Tibial nerve (tissue), 4 donors: ENCODE measurements at regions not wholly inside any gene's neighbourhood (a gene's known extent, or its start where the extent isn't known, plus 50 kb on each side); places are given as distances from the start of the nearest gene placed in this dataset.
"Not testable (repeated sequence)": the region's sequence is repeated elsewhere in the genome, so short reads cannot be mapped to it uniquely, and the experiment has no call there.

Source experiments
- DNase-seq, 2 donors: peaks; one replicate each; pipeline ENCODE4 v3.0.0-alpha.2; 2019; ENCODE audit warnings: low spot score in 2 of 2
- H3K27ac ChIP-seq, 4 donors: fragments of 200-600 bp; sonication (generic) in 3 of 4; one replicate each; pipeline ENCODE4 v1.5.1; 2017 to 2019; ENCODE audit warnings: mild to moderate bottlenecking in 1 of 4
- H3K27me3 ChIP-seq, 2 donors: fragments of 200-600 bp; sonication (generic) in 1 of 2; one replicate each; pipeline versions ENCODE4 v1.5.1 to v1.6.0; 2017 to 2019
- H3K36me3 ChIP-seq, 3 donors: fragments of 200-600 bp; sonication (generic); one replicate each; pipeline ENCODE4 v1.5.1; 2018 to 2019
- H3K4me1 ChIP-seq, 4 donors: fragments of 200-600 bp; sonication (generic) in 3 of 4; one replicate each; pipeline ENCODE4 v1.5.1; 2017 to 2019
- H3K4me3 ChIP-seq, 4 donors: fragments of 200-600 bp; sonication (generic) in 3 of 4; one replicate each; pipeline ENCODE4 v1.5.1; 2017 to 2019; ENCODE audit warnings: mild to moderate bottlenecking in 1 of 4, moderate library complexity in 1 of 4
- H3K9me3 ChIP-seq, 4 donors: fragments of 200-600 bp; sonication (generic) in 3 of 4; one replicate each; pipeline ENCODE4 v1.5.1; 2017 to 2019
- EP300 ChIP-seq, 2 donors: sonication (generic); formaldehyde crosslinking; IDR thresholded peaks; one replicate each; pipeline ENCODE4 v1.6.1; 2017; ENCODE audit warnings: antibody characterized with exemption in 2 of 2, mild to moderate bottlenecking in 1 of 2
- POLR2A ChIP-seq, 2 donors: fragments of 450-650 bp; IDR thresholded peaks; one replicate each; pipeline ENCODE4 v1.6.1; 2017; ENCODE audit warnings: antibody characterized with exemption in 2 of 2, mild to moderate bottlenecking in 2 of 2, moderate library complexity in 2 of 2
- WGBS, 2 donors: methylation state at CpG; one replicate each; pipeline ENCODE4 v1.1.5; 2018; 5-methylcytosine and 5-hydroxymethylcytosine counted together
- TF ChIP-seq, protein P1 (sequence below), 5 experiments: fragments of 200-600 bp in 3 of 5; fragments of 450-650 bp in 2 of 5; sonication (generic) in 3 of 5; IDR thresholded peaks; one replicate each; pipeline ENCODE4 v1.5.1; 2016 to 2019; ENCODE audit warnings: antibody characterized with exemption in 5 of 5, mild to moderate bottlenecking in 3 of 5, moderate library complexity in 2 of 5

- DNase-seq, result no peak
- 50 to 65% methylated on average over 10 to 13 of the region's 13 CpGs for WGBS, 2 donors
- Histone ChIP-seq H3K4me3 (no peak overlapping the region), H3K9me3 (peaks cover 0 to 7% (median 0%) of the 10 kb centered on the region in 4 donors), H3K36me3 (no peaks in the 10 kb centered on the region), H3K27ac (no peak overlapping the region), H3K4me1 (peaks cover 0 to 5% (median 0%) of the 10 kb centered on the region in 4 donors), H3K27me3 (no peaks in the 10 kb centered on the region)
- TF ChIP-seq EP300 (IDR thresholded peaks at IDR 0.05) (no peak), POLR2A (IDR thresholded peaks at IDR 0.05) (no peak)
- TF ChIP-seq, protein P1, sequence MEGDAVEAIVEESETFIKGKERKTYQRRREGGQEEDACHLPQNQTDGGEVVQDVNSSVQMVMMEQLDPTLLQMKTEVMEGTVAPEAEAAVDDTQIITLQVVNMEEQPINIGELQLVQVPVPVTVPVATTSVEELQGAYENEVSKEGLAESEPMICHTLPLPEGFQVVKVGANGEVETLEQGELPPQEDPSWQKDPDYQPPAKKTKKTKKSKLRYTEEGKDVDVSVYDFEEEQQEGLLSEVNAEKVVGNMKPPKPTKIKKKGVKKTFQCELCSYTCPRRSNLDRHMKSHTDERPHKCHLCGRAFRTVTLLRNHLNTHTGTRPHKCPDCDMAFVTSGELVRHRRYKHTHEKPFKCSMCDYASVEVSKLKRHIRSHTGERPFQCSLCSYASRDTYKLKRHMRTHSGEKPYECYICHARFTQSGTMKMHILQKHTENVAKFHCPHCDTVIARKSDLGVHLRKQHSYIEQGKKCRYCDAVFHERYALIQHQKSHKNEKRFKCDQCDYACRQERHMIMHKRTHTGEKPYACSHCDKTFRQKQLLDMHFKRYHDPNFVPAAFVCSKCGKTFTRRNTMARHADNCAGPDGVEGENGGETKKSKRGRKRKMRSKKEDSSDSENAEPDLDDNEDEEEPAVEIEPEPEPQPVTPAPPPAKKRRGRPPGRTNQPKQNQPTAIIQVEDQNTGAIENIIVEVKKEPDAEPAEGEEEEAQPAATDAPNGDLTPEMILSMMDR (IDR thresholded peaks at IDR 0.05), result no peak
Measured at GRCh38 chr22:23438216-23438615, 141.9 kb downstream of the IGLL1 start.

GRCh38 chr22:23437779-23438178, 142.3 kb downstream of the IGLL1 start:
- Histone ChIP-seq H3K36me3 (no peaks in the 10 kb centered on the region), H3K27me3 (no peaks in the 10 kb centered on the region), H3K4me1 (peaks cover 0 to 10% (median under 1%) of the 10 kb centered on the region in 4 donors), H3K9me3 (peaks cover 0 to 7% (median 0%) of the 10 kb centered on the region in 4 donors), H3K27ac (no peak overlapping the region), H3K4me3 (no peak overlapping the region)
- no peak for TF ChIP-seq EP300 (IDR thresholded peaks at IDR 0.05)
- TF ChIP-seq POLR2A (IDR thresholded peaks at IDR 0.05), result no peak
- TF ChIP-seq, protein P1 (IDR thresholded peaks at IDR 0.05), result no peak
- DNase-seq, result no peak
- 88% methylated on average over 16 of the region's 16 CpGs for WGBS, 2 donors

DNA sequence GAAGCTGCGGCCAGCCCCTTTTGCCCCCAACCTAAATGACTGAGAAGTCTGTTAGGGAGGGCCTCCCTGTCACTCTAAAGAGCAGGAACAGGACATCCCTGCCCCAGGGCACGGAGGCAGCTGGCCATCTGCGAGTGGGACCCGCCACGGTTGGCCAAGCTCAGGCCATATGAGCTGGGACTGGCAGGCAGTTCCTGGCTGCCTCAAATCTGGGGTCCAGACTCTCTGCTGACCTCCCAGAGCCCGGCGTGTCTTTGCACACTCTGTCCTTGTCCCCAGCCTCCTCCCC, 143.0 kb downstream of the IGLL1 start:
- 92 to 100% methylated on average over 1 to 2 of the region's 7 CpGs for WGBS, 2 donors
- not testable (repeated sequence) for H3K4me3 ChIP-seq

GRCh38 chr22:23436354-23437106, 143.6 kb downstream of the IGLL1 start:
- H3K4me1 ChIP-seq, result peaks cover 0 to 13% (median 2%) of the 10 kb centered on the region in 4 donors
- not testable (repeated sequence) for H3K9me3 ChIP-seq, H3K27ac ChIP-seq, H3K4me3 ChIP-seq, H3K36me3 ChIP-seq, H3K27me3 ChIP-seq, DNase-seq
- WGBS, 2 donors, result 71 to 75% methylated on average over 14 to 17 of the region's 23 CpGs

More for the DNA sequence above, 143.0 kb downstream of the IGLL1 start:
- peaks cover 0 to 13% (median 2%) of the 10 kb centered on the region in 4 donors for H3K4me1 ChIP-seq
- not testable (repeated sequence) for H3K36me3 ChIP-seq, H3K27me3 ChIP-seq, H3K27ac ChIP-seq, H3K9me3 ChIP-seq, DNase-seq

GRCh38 chr22:23435186-23435585, 144.9 kb downstream of the IGLL1 start:
- H3K4me1 ChIP-seq, result peaks cover 0 to 13% (median 2%) of the 10 kb centered on the region in 4 donors
- H3K4me3 ChIP-seq, H3K36me3 ChIP-seq, H3K27ac ChIP-seq, H3K27me3 ChIP-seq, DNase-seq, H3K9me3 ChIP-seq: not testable (repeated sequence)
- WGBS, 2 donors, result 83 to 95% methylated on average over 6 to 10 of the region's 16 CpGs

GRCh38 chr22:23434198-23434830, 145.8 kb downstream of the IGLL1 start:
- peaks cover 0 to 13% (median 2%) of the 10 kb centered on the region in 4 donors for H3K4me1 ChIP-seq
- H3K9me3 ChIP-seq, H3K4me3 ChIP-seq, DNase-seq, H3K36me3 ChIP-seq, H3K27me3 ChIP-seq: not testable (repeated sequence)
- WGBS, 2 donors, result 94 to 95% methylated on average over 20 to 27 of the region's 29 CpGs
- H3K27ac ChIP-seq, result peak overlapping the region in 1 of 4 donors; percentile 26

DNA sequence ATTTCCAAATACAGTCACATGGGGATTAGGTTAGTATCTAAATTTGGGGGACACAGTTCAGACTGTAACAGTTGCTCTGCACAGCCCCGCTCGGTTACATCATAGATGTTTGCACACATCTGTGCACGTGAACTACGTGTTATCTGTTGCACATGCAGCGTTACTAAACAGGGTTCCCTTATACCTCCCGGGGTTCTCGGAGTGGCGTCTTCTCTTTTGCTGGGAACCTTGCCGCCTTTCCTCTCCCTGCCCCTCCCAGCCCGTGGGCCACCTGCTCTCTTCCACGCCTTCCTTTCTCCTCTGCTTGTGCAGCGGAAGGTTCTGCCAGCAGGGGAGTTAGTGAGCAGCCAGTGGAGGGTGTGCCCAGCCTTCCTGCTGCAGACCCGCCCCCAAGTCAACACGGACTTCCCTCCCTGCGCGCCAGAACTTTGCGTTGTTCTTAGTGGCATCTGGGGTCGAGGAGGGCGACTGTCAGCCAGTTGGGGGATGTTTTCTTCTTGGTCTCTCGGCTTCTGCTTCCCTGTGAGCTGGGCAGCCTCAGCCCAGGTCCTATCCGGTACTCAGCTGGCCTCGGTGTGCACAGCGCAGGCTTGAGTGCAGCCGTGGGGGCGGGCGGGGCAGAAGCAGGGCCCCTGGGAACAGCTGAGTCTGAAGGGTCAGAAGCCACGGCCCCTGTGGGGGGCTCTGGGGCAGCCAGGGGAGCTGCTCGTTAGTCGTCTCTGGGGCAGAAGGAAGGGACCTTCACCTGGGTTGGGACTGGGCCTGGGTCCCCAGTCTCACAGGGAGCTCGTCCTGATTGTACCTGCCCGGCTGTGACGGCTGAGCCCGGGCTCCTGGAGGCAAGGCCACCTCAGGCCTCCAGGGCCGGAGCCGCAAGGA, 146.7 kb downstream of the IGLL1 start:
- H3K27ac ChIP-seq, result peak overlapping the region in 2 of 4 donors; percentile 26 to 52
- not testable (repeated sequence) for H3K36me3 ChIP-seq, H3K27me3 ChIP-seq, DNase-seq
- H3K4me1 ChIP-seq, result peaks cover 0 to 13% (median 2%) of the 10 kb centered on the region in 4 donors
- peak overlapping the region; percentile 11 to 42 (median 26) for H3K4me3 ChIP-seq
- TF ChIP-seq, protein P1 (IDR thresholded peaks at IDR 0.05), result peak; percentile 33 to 63 (median 48)
- peaks cover 0 to 14% (median 3%) of the 10 kb centered on the region in 4 donors for H3K9me3 ChIP-seq
- 8 to 19% methylated on average over 19 to 27 of the region's 35 CpGs for WGBS, 2 donors

DNA sequence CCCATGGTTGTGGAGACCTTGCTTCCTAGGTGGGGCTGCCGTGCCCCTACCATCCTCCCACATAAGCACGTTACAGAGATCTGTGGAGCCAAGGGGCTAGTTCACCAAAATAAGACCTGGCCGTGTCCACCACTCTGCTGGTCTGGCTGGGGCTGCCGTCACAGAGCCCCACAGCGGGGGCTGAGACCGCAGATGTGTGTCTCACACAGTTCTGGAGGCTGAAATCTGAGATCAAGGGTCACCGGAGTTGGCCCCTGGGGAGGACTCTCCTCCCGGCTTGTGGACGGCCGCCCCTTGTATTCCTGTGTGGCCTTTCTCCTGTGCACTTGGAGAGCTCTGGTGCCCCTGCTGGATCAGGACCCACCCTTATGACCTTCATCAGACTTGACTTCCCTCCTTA, 147.4 kb downstream of the IGLL1 start:
- H3K4me3 ChIP-seq, result peak overlapping the region in 1 of 4 donors; percentile 39
- peaks cover 0 to 18% (median 3%) of the 10 kb centered on the region in 4 donors for H3K9me3 ChIP-seq
- DNase-seq, H3K36me3 ChIP-seq, H3K27me3 ChIP-seq, H3K27ac ChIP-seq: not testable (repeated sequence)
- WGBS, 2 donors, result 51 to 57% methylated on average over 5 to 10 of the region's 10 CpGs
- peaks cover 0 to 13% (median 2%) of the 10 kb centered on the region in 4 donors for H3K4me1 ChIP-seq
